Thyroid gland (tissue), 4 donors: ENCODE measurements at regions not wholly inside any gene's neighbourhood (a gene's known extent, or its start where the extent isn't known, plus 50 kb on each side); places are given as distances from the start of the nearest gene placed in this dataset.
A peak's percentile ranks its signal among the peaks of the same experiment; 100 is the strongest.

Experiments
- DNase-seq, 2 donors: peaks; one replicate each; pipeline ENCODE4 v3.0.0-alpha.2; 2019
- H3K27ac ChIP-seq, 3 donors: fragments of 200-600 bp; sonication (generic); 1 replicate in 2 of 3; 2 replicates in 1 of 3; pipeline ENCODE4 v1.5.1; 2016 to 2019; ENCODE audit warnings: mild to moderate bottlenecking in 1 of 3, moderate library complexity in 1 of 3
- H3K27me3 ChIP-seq: fragments of 200-600 bp; sonication (generic); one replicate; pipeline ENCODE4 v1.5.1; 2019
- H3K36me3 ChIP-seq, 2 donors: fragments of 200-600 bp; sonication (generic); one replicate each; pipeline ENCODE4 v1.5.1; 2016 to 2019
- H3K4me1 ChIP-seq, 2 donors: fragments of 200-600 bp; sonication (generic); one replicate each; pipeline ENCODE4 v1.5.1; 2017 to 2019
- H3K4me3 ChIP-seq, 3 donors: fragments of 200-600 bp; sonication (generic); replicated peaks in 1 of 3; 1 replicate in 2 of 3; 2 replicates in 1 of 3; pipeline ENCODE4 v1.5.1; 2016; ENCODE audit warnings: mild to moderate bottlenecking in 1 of 3
- H3K9me3 ChIP-seq: fragments of 200-600 bp; sonication (generic); one replicate; pipeline ENCODE4 v1.5.1; 2017
- POLR2A ChIP-seq, 2 donors: fragments of 450-650 bp; IDR thresholded peaks; one replicate each; pipeline ENCODE4 v1.6.1; 2017; ENCODE audit warnings: antibody characterized with exemption in 2 of 2, mild to moderate bottlenecking in 2 of 2, moderate library complexity in 1 of 2
- WGBS, 2 donors: methylation state at CpG; one replicate each; pipeline ENCODE4 v1.1.5; 2017; 5-methylcytosine and 5-hydroxymethylcytosine counted together
- intact Hi-C: fragments of 100-400 bp; cut with DNase I; formaldehyde crosslinking; loops from one replicate; pipeline ENCODE4 v1.15.1; 2023
- TF ChIP-seq, protein P1 (sequence below), 6 experiments: fragments of 200-600 bp in 3 of 6; fragments of 450-650 bp in 3 of 6; sonication (generic) in 3 of 6; IDR thresholded peaks; one replicate each; pipeline ENCODE4 v1.5.1; 2016 to 2019; ENCODE audit warnings: antibody characterized with exemption in 6 of 6, mild to moderate bottlenecking in 2 of 6, inconsistent platforms in 1 of 6, moderate library complexity in 1 of 6

DNA sequence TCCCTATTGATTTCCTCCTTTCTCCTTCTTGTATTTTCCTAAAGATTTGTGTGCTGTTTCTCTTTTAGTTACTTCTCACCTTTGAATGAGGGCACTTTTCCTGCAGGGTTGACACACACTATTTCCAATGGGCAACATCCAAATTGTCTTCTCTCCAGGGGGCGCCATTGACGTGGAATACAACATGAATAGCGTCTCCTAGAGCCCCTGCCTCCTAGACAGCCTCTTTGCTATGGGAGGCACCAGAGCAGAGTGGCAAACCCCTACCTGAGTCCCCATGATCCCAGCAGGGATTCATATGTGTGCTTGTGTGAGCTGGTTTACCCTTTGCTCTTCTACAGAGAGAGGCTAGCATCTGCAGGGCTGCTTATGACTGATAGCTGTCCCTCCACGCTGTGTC lies 61.3 kb upstream of the ITSN2 start:
- Histone ChIP-seq H3K27me3 (no peaks in the 10 kb centered on the region), H3K9me3 (no peaks in the 10 kb centered on the region), H3K27ac (no peak overlapping the region), H3K4me3 (no peak overlapping the region), H3K4me1 (peaks cover 16 to 18% of the 10 kb centered on the region in 2 donors), H3K36me3 (no peaks in the 10 kb centered on the region)
- 36 to 37% methylated on average over 4 of the region's 4 CpGs for WGBS, 2 donors
- intact Hi-C loops: no loop called here
- TF ChIP-seq POLR2A (IDR thresholded peaks at IDR 0.05): no peak
- TF ChIP-seq, protein P1, sequence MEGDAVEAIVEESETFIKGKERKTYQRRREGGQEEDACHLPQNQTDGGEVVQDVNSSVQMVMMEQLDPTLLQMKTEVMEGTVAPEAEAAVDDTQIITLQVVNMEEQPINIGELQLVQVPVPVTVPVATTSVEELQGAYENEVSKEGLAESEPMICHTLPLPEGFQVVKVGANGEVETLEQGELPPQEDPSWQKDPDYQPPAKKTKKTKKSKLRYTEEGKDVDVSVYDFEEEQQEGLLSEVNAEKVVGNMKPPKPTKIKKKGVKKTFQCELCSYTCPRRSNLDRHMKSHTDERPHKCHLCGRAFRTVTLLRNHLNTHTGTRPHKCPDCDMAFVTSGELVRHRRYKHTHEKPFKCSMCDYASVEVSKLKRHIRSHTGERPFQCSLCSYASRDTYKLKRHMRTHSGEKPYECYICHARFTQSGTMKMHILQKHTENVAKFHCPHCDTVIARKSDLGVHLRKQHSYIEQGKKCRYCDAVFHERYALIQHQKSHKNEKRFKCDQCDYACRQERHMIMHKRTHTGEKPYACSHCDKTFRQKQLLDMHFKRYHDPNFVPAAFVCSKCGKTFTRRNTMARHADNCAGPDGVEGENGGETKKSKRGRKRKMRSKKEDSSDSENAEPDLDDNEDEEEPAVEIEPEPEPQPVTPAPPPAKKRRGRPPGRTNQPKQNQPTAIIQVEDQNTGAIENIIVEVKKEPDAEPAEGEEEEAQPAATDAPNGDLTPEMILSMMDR (IDR thresholded peaks at IDR 0.05): peak in 4 of 6 experiments; percentile 25 to 43 (median 42)
- peak; percentile 53 to 58 for DNase-seq

DNA sequence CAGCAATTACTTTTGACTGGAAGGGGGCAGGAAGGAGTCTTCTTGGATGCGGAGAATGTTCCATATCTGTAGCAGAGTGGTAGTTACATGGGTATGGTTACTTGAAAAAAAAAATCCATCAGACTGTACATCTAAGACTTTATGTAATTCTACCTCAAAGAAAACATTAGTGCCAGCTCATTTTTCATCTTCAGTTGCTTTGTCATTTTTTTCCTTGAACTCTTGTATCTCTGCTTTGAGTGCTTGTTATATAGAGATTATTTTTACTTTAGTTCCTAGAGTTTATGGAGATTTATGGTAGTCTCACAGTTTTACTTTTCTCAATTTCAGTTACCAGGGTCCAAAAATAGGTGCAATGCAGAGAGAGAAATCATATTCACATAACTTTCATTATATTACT lies 60.0 kb upstream of the ITSN2 start:
- Histone ChIP-seq H3K4me3 (no peak overlapping the region), H3K9me3 (no peaks in the 10 kb centered on the region), H3K4me1 (peaks cover 16 to 18% of the 10 kb centered on the region in 2 donors), H3K27me3 (no peaks in the 10 kb centered on the region), H3K27ac (no peak overlapping the region), H3K36me3 (no peaks in the 10 kb centered on the region)
- intact Hi-C loops: no loop called here
- no peak for DNase-seq
- TF ChIP-seq POLR2A (IDR thresholded peaks at IDR 0.05): no peak
- TF ChIP-seq, protein P1 (IDR thresholded peaks at IDR 0.05): no peak
- 47 to 53% methylated on average over 1 of the region's 1 CpG for WGBS, 2 donors

DNA sequence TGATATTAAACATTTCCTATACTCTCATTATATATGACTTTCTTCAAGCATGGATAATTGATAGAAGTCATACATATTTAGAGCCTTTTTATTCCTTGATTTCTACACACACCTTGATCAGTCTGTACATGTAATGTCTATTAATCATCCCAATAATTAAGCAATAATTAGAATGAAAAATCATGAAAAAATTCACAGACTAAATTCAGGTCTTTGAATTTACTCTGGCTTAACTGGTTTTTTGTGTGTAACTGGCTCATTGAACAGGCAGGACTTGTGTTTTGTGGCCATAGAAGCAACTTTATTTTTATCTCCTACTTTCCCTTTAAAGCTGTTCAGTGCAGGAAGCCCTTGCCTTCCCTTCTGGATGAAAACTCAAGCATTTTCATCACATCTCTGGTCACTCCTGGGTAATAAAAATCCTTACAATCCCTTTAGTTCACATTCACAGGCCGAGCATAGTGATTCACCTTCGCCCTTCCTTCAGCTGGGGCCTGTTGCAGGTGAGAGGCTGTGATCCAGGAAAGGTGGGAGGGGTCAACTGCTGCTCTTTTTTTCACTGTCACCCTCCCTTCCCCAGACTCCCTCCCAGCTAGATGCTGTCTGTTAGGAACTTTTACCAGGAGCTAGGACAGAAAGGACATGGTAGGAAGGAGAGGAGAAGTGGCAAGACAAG lies 58.0 kb upstream of the ITSN2 start:
- intact Hi-C loops: no loop called here
- no peaks in the 10 kb centered on the region for H3K36me3 ChIP-seq
- DNase-seq: no peak
- H3K4me3 ChIP-seq: no peak overlapping the region
- H3K27me3 ChIP-seq: no peaks in the 10 kb centered on the region
- peaks cover 14 to 16% of the 10 kb centered on the region in 2 donors for H3K4me1 ChIP-seq
- H3K27ac ChIP-seq: no peak overlapping the region
- 89 to 94% methylated on average over 2 of the region's 2 CpGs for WGBS, 2 donors
- TF ChIP-seq, protein P1 (IDR thresholded peaks at IDR 0.05): no peak
- TF ChIP-seq POLR2A (IDR thresholded peaks at IDR 0.05): no peak
- H3K9me3 ChIP-seq: no peaks in the 10 kb centered on the region

DNA sequence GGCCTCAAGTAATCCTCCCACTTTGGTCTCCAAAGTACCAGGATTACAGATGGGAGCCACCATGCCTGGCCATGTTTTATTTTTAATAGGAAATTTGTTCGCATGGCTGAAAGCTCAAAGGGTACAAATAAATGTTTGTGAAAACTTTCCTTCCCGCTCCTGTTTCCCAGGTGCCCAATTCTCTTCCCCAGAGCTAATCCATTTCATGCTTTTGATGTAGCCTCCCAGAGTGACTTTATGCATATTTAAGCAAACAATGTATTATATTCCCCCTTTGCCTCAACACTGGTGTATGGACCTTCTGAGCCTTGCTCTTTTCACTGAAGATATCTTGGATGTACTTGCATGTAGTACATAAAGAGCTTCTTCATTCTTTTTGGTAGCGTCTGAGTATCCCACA lies 52.5 kb upstream of the ITSN2 start:
- TF ChIP-seq, protein P1 (IDR thresholded peaks at IDR 0.05): no peak
- no peak for TF ChIP-seq POLR2A (IDR thresholded peaks at IDR 0.05)
- Histone ChIP-seq H3K27me3 (no peaks in the 10 kb centered on the region), H3K4me1 (no peaks in the 10 kb centered on the region), H3K9me3 (no peaks in the 10 kb centered on the region), H3K4me3 (no peak overlapping the region), H3K27ac (no peak overlapping the region), H3K36me3 (no peaks in the 10 kb centered on the region)
- intact Hi-C loops: no loop called here
- DNase-seq: no peak
- 97 to 98% methylated on average over 3 of the region's 3 CpGs for WGBS, 2 donors

DNA sequence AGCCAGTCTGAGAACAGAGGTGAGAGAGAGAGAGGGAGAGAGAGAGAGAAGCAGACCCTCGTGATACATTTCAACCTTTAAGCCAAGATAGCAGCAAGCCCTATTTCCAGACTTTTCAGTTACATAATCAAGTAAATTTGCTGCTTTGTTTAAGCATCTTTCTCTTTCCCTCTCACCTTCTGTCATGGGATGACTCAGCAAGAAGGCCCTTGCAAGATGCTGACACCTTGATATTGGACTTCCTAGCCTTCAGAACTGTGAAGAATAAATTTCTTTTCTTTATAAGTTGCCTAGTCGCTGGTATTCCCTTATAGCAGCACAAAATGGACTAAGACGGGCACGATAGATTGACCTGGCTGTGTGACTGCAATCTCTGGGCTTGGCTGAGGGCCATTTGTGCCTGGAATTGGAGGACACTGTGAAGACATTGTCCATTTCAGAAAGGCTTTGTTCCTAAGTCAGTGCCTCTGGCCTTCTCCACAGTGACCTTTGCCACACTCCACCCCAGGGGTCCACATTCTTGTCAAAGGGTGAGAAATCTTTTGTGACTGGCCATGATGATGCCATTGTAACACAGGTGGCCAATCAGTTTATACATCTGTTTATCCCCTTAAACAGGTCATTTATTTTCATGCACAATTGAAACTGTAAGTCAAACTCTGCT lies 51.3 kb upstream of the ITSN2 start:
- no peak for TF ChIP-seq POLR2A (IDR thresholded peaks at IDR 0.05)
- TF ChIP-seq, protein P1 (IDR thresholded peaks at IDR 0.05): no peak
- Histone ChIP-seq H3K36me3 (no peaks in the 10 kb centered on the region), H3K27ac (no peak overlapping the region), H3K9me3 (no peaks in the 10 kb centered on the region), H3K27me3 (no peaks in the 10 kb centered on the region), H3K4me3 (no peak overlapping the region), H3K4me1 (no peaks in the 10 kb centered on the region)
- whole genome bisulfite sequencing, 2 donors: 94 to 98% methylated on average over 4 of the region's 4 CpGs
- DNase-seq: no peak
- intact Hi-C loops: no loop called here
